GM12878 (cell line): ENCODE measurements at regions not wholly inside any gene's neighbourhood (a gene's known extent, or its start where the extent isn't known, plus 50 kb on each side); places are given as distances from the start of the nearest gene placed in this dataset.

Experiments used
- ATAC-seq: fragments of 200-7000 bp; cut with Tn5 transposase; 3 replicates; pipeline ENCODE4 v1.9.1; 2020; ENCODE audit warnings: mild to moderate bottlenecking, moderate library complexity
- BruUV-seq: library from RNA; stranded (reverse); fragments of 400-500 nt; replicated peaks from 2 replicates; lab custom pipeline; 2021; lab: Mats Ljungman, UMichigan
- CTCF ChIA-PET: fragments of 300-600 bp; sonication (Branson Sonifier 250); formaldehyde crosslinking; extraction: SDS; loops from one replicate; lab custom pipeline; 2021; ENCODE audit warnings: inconsistent platforms; lab: Yijun Ruan, JAX
- POLR2A ChIA-PET: fragments of 350-600 bp; formaldehyde crosslinking; extraction: SDS; loops from one replicate; lab custom pipeline; 2021; ENCODE audit warnings: inconsistent platforms; lab: Charles Lee
- RAD21 ChIA-PET: fragments of 300-600 bp; sonication (Branson Sonifier 250); formaldehyde crosslinking; loops from one replicate; lab custom pipeline; 2023; ENCODE audit warnings: antibody characterized with exemption; ENCODE audit not compliant: unreplicated experiment; lab: Charles Lee
- SMC1A ChIA-PET: fragments of 300-600 bp; sonication (Branson Sonifier 250); formaldehyde crosslinking; loops from one replicate; lab custom pipeline; 2023; ENCODE audit not compliant: unreplicated experiment, uncharacterized antibody; lab: Charles Lee
- DNase-seq: peaks from one replicate; pipeline ENCODE4 v3.0.0-alpha.2; 2011; ENCODE audit warnings: low read depth, low spot score
- FAIRE-seq: peaks from 3 replicates; lab custom pipeline; 2011; peaks lifted over from hg19 to GRCh38; lab: Jason Lieb, UNC
- H2AFZ ChIP-seq: 2 replicates; pipeline ENCODE4 v1.6.0; 2011; ENCODE audit warnings: low read depth, low read length, control low read depth; ENCODE audit not compliant: control insufficient read depth
- H3K27ac ChIP-seq: 2 replicates; pipeline ENCODE4 v1.5.1; 2011; ENCODE audit warnings: control low read depth; ENCODE audit not compliant: control insufficient read depth, insufficient read depth
- H3K27me3 ChIP-seq, 2 experiments: replicated peaks in 1 of 2; 2 replicates each; pipeline versions ENCODE4 v1.6.0 to v1.6.1; 2011; ENCODE audit warnings: low read length in 1 of 2; ENCODE audit not compliant: control insufficient read depth in 2 of 2, insufficient read depth in 2 of 2
- H3K36me3 ChIP-seq, 2 experiments: 2 replicates each; pipeline ENCODE4 v1.5.1; 2011; ENCODE audit warnings: low read length in 1 of 2; ENCODE audit not compliant: control insufficient read depth in 2 of 2, insufficient read depth in 2 of 2
- H3K4me1 ChIP-seq: 2 replicates; pipeline ENCODE4 v1.6.1; 2011; ENCODE audit warnings: mild to moderate bottlenecking, low read length, moderate library complexity, mixed read lengths; ENCODE audit not compliant: control insufficient read depth, insufficient read depth
- H3K4me2 ChIP-seq: 2 replicates; pipeline ENCODE4 v1.6.0; 2011; ENCODE audit warnings: control low read depth; ENCODE audit not compliant: control insufficient read depth, insufficient read depth
- H3K4me3 ChIP-seq: fragments of 200-600 bp; sonication (generic); 2 replicates; pipeline ENCODE4 v1.5.1; 2016
- H3K79me2 ChIP-seq: 2 replicates; pipeline ENCODE4 v1.6.0; 2011; ENCODE audit warnings: low read length; ENCODE audit not compliant: control insufficient read depth, insufficient read depth
- H3K9ac ChIP-seq: 2 replicates; pipeline ENCODE4 v1.8.0; 2011; ENCODE audit warnings: low read length, control low read depth, mixed read lengths; ENCODE audit not compliant: control insufficient read depth, insufficient read depth
- H3K9me3 ChIP-seq: replicated peaks from 3 replicates; pipeline ENCODE4 v1.5.1; 2011; ENCODE audit warnings: mild to moderate bottlenecking, low read length; ENCODE audit not compliant: control insufficient read depth, insufficient read depth
- H4K20me1 ChIP-seq: 2 replicates; pipeline ENCODE4 v1.6.0; 2011; ENCODE audit not compliant: control insufficient read depth, insufficient read depth
- ATF7 ChIP-seq: fragments of 450-650 bp; IDR thresholded peaks from 2 replicates; pipeline ENCODE4 v1.6.1; 2016; ENCODE audit warnings: low read depth, mild to moderate bottlenecking
- BCL11A ChIP-seq: IDR thresholded peaks from 2 replicates; pipeline ENCODE4 v1.6.1; 2011; ENCODE audit warnings: low read depth, low read length
- CEBPZ ChIP-seq: fragments of 150-350 bp; IDR thresholded peaks from 2 replicates; pipeline ENCODE4 v1.6.1; 2016; ENCODE audit warnings: low read depth, low read length
- CHD4 ChIP-seq: fragments of 200-600 bp; sonication (generic); IDR thresholded peaks from 2 replicates; pipeline ENCODE4 v1.6.1; 2016; ENCODE audit warnings: mild to moderate bottlenecking
- E2F4 ChIP-seq: IDR thresholded peaks from 2 replicates; pipeline ENCODE4 v1.6.1; 2012; ENCODE audit warnings: low read depth, low read length, improper control_type of control experiment
- MEF2A ChIP-seq: IDR thresholded peaks from 2 replicates; pipeline ENCODE4 v1.6.1; 2011; ENCODE audit warnings: low read depth, mild to moderate bottlenecking, low read length, moderate library complexity; ENCODE audit not compliant: insufficient read depth
- MEF2B ChIP-seq: fragments of 450-650 bp; IDR thresholded peaks from 2 replicates; pipeline ENCODE4 v1.6.1; 2018; ENCODE audit warnings: mild to moderate bottlenecking, moderate library complexity; ENCODE audit not compliant: partially characterized antibody, poor library complexity, severe bottlenecking
- NFXL1 ChIP-seq: fragments of 450-650 bp; IDR thresholded peaks from 2 replicates; pipeline ENCODE4 v1.6.1; 2017; ENCODE audit warnings: antibody characterized with exemption, mild to moderate bottlenecking, borderline replicate concordance
- POLR2AphosphoS5 ChIP-seq: IDR thresholded peaks from 2 replicates; pipeline ENCODE4 v1.6.1; 2011; ENCODE audit warnings: mild to moderate bottlenecking, low read length, inconsistent platforms
- RCOR1 ChIP-seq: conservative IDR thresholded peaks from 2 replicates; pipeline ENCODE4 v1.6.1; 2012; ENCODE audit warnings: low read depth, low read length, improper control_type of control experiment
- SIN3A ChIP-seq: IDR thresholded peaks from 2 replicates; pipeline ENCODE4 v1.6.1; 2012; ENCODE audit warnings: low read depth, low read length, improper control_type of control experiment
- ZBTB40 ChIP-seq: fragments of 450-650 bp; IDR thresholded peaks from 2 replicates; pipeline ENCODE4 v1.6.1; 2016; ENCODE audit warnings: mild to moderate bottlenecking, moderate library complexity, borderline replicate concordance
- in situ Hi-C: fragments of 300-500 bp; cut with MboI; formaldehyde crosslinking; loops from 9 replicates; pipeline ENCODE4 v1.14.3; 2018; ENCODE audit warnings: mixed read lengths
- intact Hi-C: fragments of 100-400 bp; cut with micrococcal nuclease; formaldehyde crosslinking; loops from one replicate; pipeline ENCODE4 v1.14.2; 2022; ENCODE audit not compliant: unreplicated experiment

GRCh38 chr3:135844386-135844785 lies 121.1 kb upstream of the PPP2R3A start:
- no peak for ATAC-seq
- Histone ChIP-seq H3K4me2 (no peak overlapping the region), H3K36me3 (no peaks in the 10 kb centered on the region), H3K9ac (no peak overlapping the region), H4K20me1 (no peaks in the 10 kb centered on the region), H3K9me3 (no peaks in the 10 kb centered on the region), H3K79me2 (no peaks in the 10 kb centered on the region), H3K4me1 (no peaks in the 10 kb centered on the region), H2AFZ (no peak overlapping the region), H3K27ac (no peak overlapping the region), H3K4me3 (no peak overlapping the region), H3K27me3 (no peaks in the 10 kb centered on the region)
- ChIA-PET CTCF (no interaction called here), POLR2A (no interaction called here), RAD21 (no interaction called here), SMC1A (interaction anchor here (1.0 kb wide), 1 partner anchor 10 kb away, joined by 5 read pairs; no protein-coding TSS in a partner anchor)
- no TSS peak for BruUV-seq
- FAIRE-seq, result no peak
- TF ChIP-seq NFXL1, result no peak
- TF ChIP-seq CEBPZ, result no peak
- no peak for TF ChIP-seq ZBTB40
- TF ChIP-seq MEF2B, result no peak
- TF ChIP-seq BCL11A, result no peak
- no peak for TF ChIP-seq MEF2A
- TF ChIP-seq E2F4, result no peak
- no peak for TF ChIP-seq SIN3A
- no peak for TF ChIP-seq CHD4
- TF ChIP-seq RCOR1, result no peak
- TF ChIP-seq POLR2AphosphoS5, result no peak
- no peak for TF ChIP-seq ATF7
- in situ Hi-C loops (no loop called here), intact Hi-C loops (no loop called here)
- DNase-seq, result no peak
